Upper lobe of left lung (tissue), 4 donors: ENCODE measurements at regions not wholly inside any gene's neighbourhood (a gene's known extent, or its start where the extent isn't known, plus 50 kb on each side); places are given as distances from the start of the nearest gene placed in this dataset.

Experiments
- CTCF ChIP-seq, 6 experiments: fragments of 450-650 bp in 4 of 6; fragments of 200-600 bp in 2 of 6; sonication (generic) in 2 of 6; IDR thresholded peaks; one replicate each; pipeline ENCODE4 v1.5.1; 2016 to 2019; ENCODE audit warnings: antibody characterized with exemption in 6 of 6
- EP300 ChIP-seq, 4 donors: sonication (generic); formaldehyde crosslinking; IDR thresholded peaks; one replicate each; pipeline ENCODE4 v1.5.1; 2017; ENCODE audit warnings: antibody characterized with exemption in 4 of 4, control low read depth in 2 of 4
- POLR2A ChIP-seq, 4 donors: fragments of 450-650 bp; IDR thresholded peaks; one replicate each; pipeline ENCODE4 v1.5.1; 2016 to 2017; ENCODE audit warnings: antibody characterized with exemption in 4 of 4, mild to moderate bottlenecking in 2 of 4
- POLR2AphosphoS5 ChIP-seq, 2 donors: sonication (generic); formaldehyde crosslinking; IDR thresholded peaks; one replicate each; pipeline ENCODE4 v1.5.1; 2017; ENCODE audit warnings: antibody characterized with exemption in 2 of 2

GRCh38 chr3:34686541-34686940 is 888.1 kb downstream of the PDCD6IP start:
- TF ChIP-seq CTCF (IDR thresholded peaks at IDR 0.05) = no peak
- no peak for TF ChIP-seq POLR2AphosphoS5 (IDR thresholded peaks at IDR 0.05)
- no peak for TF ChIP-seq EP300 (IDR thresholded peaks at IDR 0.05)
- no peak for TF ChIP-seq POLR2A (IDR thresholded peaks at IDR 0.05)
